ENCODE measurements at regions not wholly inside any gene's neighbourhood (a gene's known extent, or its start where the extent isn't known, plus 50 kb on each side); places are given as distances from the start of the nearest gene placed in this dataset.

- POLR2A ChIA-PET: no interaction called here
- CTCF ChIA-PET: interaction anchor here (1.3 to 1.4 kb wide), 2 partner anchors 46 to 356 kb away, joined by 3 to 4 read pairs; no protein-coding TSS in a partner anchor
- H3K9me3 ChIP-seq: no peaks in the 10 kb centered on the region
- H3K27me3 ChIP-seq (ENCODE audit: insufficient read depth): no peaks in the 10 kb centered on the region
- H3K79me2 ChIP-seq (ENCODE audit: insufficient read depth): no peaks in the 10 kb centered on the region
- no peak overlapping the region for H3K4me2 ChIP-seq
- H3K36me3 ChIP-seq (replicated peaks in 1 of 2; ENCODE audit: control insufficient read depth in 1 of 2, insufficient read depth in 2 of 2, low read length in 1 of 2): no peaks in the 10 kb centered on the region
- H2AFZ ChIP-seq (ENCODE audit: low read depth): no peak overlapping the region
- 89% methylated on average over 9 of the region's 9 CpGs for WGBS (ENCODE audit: low lambda C conversion rate)
- H4K20me1 ChIP-seq (ENCODE audit: insufficient read depth): no peaks in the 10 kb centered on the region
- no peaks in the 10 kb centered on the region for H3F3A ChIP-seq (replicated peaks; ENCODE audit: insufficient read depth)
- no peak overlapping the region for H3K9ac ChIP-seq
- no peaks in the 10 kb centered on the region for H3K9me2 ChIP-seq
- peaks cover 0 to 6% of the 10 kb centered on the region in 2 experiments; a peak in 1 of 4 replicates for H3K4me1 ChIP-seq (ENCODE audit: control insufficient read depth in 1 of 2, insufficient read depth in 2 of 2, low read depth in 1 of 2, low read length in 1 of 2)
- H3K4me3 ChIP-seq (ENCODE audit: low read depth in 2 of 2, low read length in 1 of 2): no peak overlapping the region
- no peak overlapping the region for H3K27ac ChIP-seq (ENCODE audit: low read depth in 2 of 2, low read length in 1 of 2)
- DNase-seq: no peak
- TF ChIP-seq MAX (IDR thresholded peaks at IDR 0.05; ENCODE audit: low read depth): no peak
- no peak for TF ChIP-seq NRF1 (IDR thresholded peaks at IDR 0.05; ENCODE audit: low read depth, low read length)
- TF ChIP-seq FOSL2 (IDR thresholded peaks at IDR 0.05; ENCODE audit: borderline replicate concordance, low read depth): no peak
- no peak for TF ChIP-seq SMC3 (IDR thresholded peaks at IDR 0.05; ENCODE audit: low read depth, low read length)
- TF ChIP-seq JUND (IDR thresholded peaks at IDR 0.05): no peak
- no peak for TF ChIP-seq RXRA (IDR thresholded peaks at IDR 0.05; ENCODE audit: borderline replicate concordance, low read depth)
Observed at GRCh38 chr13:76829572-76830327, 56.5 kb downstream of the KCTD12 start.

- Histone ChIP-seq H2AFZ (ENCODE audit: low read depth) (no peak overlapping the region), H3K9me2 (no peaks in the 10 kb centered on the region), H3K4me3 (ENCODE audit: low read depth in 2 of 2, low read length in 1 of 2) (no peak overlapping the region), H3K36me3 (replicated peaks in 1 of 2; ENCODE audit: control insufficient read depth in 1 of 2, insufficient read depth in 2 of 2, low read length in 1 of 2) (no peaks in the 10 kb centered on the region), H3K9ac (no peak overlapping the region), H3K9me3 (no peaks in the 10 kb centered on the region), H3K4me1 (ENCODE audit: control insufficient read depth in 1 of 2, insufficient read depth in 2 of 2, low read depth in 1 of 2, low read length in 1 of 2) (peaks cover 0 to 6% of the 10 kb centered on the region in 2 experiments; a peak in 1 of 4 replicates), H4K20me1 (ENCODE audit: insufficient read depth) (no peaks in the 10 kb centered on the region), H3K27ac (ENCODE audit: low read depth in 2 of 2, low read length in 1 of 2) (no peak overlapping the region), H3K79me2 (ENCODE audit: insufficient read depth) (no peaks in the 10 kb centered on the region), H3K4me2 (no peak overlapping the region), H3F3A (replicated peaks; ENCODE audit: insufficient read depth) (no peaks in the 10 kb centered on the region), H3K27me3 (ENCODE audit: insufficient read depth) (no peaks in the 10 kb centered on the region)
- DNase-seq: no peak
- 85% methylated on average over 3 of the region's 3 CpGs for WGBS (ENCODE audit: low lambda C conversion rate)
- ChIA-PET CTCF (interaction anchor here (1.4 kb wide), 1 partner anchor 45 kb away, joined by 3 read pairs; no protein-coding TSS in a partner anchor), POLR2A (no interaction called here)
- TF ChIP-seq YY1 (IDR thresholded peaks at IDR 0.05; ENCODE audit: low read depth) (no peak), NFIC (IDR thresholded peaks at IDR 0.05; ENCODE audit: borderline replicate concordance) (no peak), CHD2 (IDR thresholded peaks at IDR 0.05; ENCODE audit: low read length, partially characterized antibody) (no peak), ELF1 (IDR thresholded peaks at IDR 0.05) (no peak), TAF1 (IDR thresholded peaks at IDR 0.05; ENCODE audit: borderline replicate concordance, low read depth, low read length) (no peak), IRF3 (IDR thresholded peaks at IDR 0.05; ENCODE audit: low read depth, low read length) (no peak), POLR2AphosphoS5 (IDR thresholded peaks at IDR 0.05; ENCODE audit: low read depth, low read length) (no peak), SMC3 (IDR thresholded peaks at IDR 0.05; ENCODE audit: low read depth, low read length) (no peak)
Observed at GRCh38 chr13:76828316-76828741, 57.9 kb downstream of the KCTD12 start.
